Esophagus squamous epithelium (tissue), 5 donors: ENCODE measurements at regions not wholly inside any gene's neighbourhood (a gene's known extent, or its start where the extent isn't known, plus 50 kb on each side); places are given as distances from the start of the nearest gene placed in this dataset.

Source experiments
- DNase-seq: peaks from one replicate; lab custom pipeline; 2025; lab: John Stamatoyannopoulos, UW
- H3K27ac ChIP-seq, 4 donors: fragments of 200-600 bp; sonication (generic); one replicate each; pipeline ENCODE4 v1.5.1; 2016 to 2019; ENCODE audit warnings: mild to moderate bottlenecking in 1 of 4
- H3K27me3 ChIP-seq, 4 donors: fragments of 200-600 bp; sonication (generic); 1 replicate in 3 of 4; 2 replicates in 1 of 4; pipeline versions ENCODE4 v1.5.1 to v1.6.0; 2017 to 2021; ENCODE audit warnings: antibody characterized with exemption in 1 of 4
- H3K36me3 ChIP-seq, 3 donors: fragments of 200-600 bp; sonication (generic); one replicate each; pipeline ENCODE4 v1.5.1; 2016 to 2019
- H3K4me1 ChIP-seq, 3 donors: fragments of 200-600 bp; sonication (generic); one replicate each; pipeline ENCODE4 v1.5.1; 2017 to 2019
- H3K4me3 ChIP-seq, 4 donors: fragments of 200-600 bp; sonication (generic); 1 replicate in 3 of 4; 2 replicates in 1 of 4; pipeline ENCODE4 v1.5.1; 2016 to 2019; ENCODE audit warnings: mild to moderate bottlenecking in 2 of 4, moderate library complexity in 1 of 4
- H3K9me3 ChIP-seq, 3 donors: fragments of 200-600 bp; sonication (generic); one replicate each; pipeline ENCODE4 v1.5.1; 2016 to 2019
- CTCF ChIP-seq, 6 experiments: fragments of 450-650 bp in 4 of 6; fragments of 200-600 bp in 2 of 6; sonication (generic) in 2 of 6; IDR thresholded peaks; one replicate each; pipeline ENCODE4 v1.5.1; 2016 to 2019; ENCODE audit warnings: antibody characterized with exemption in 6 of 6, mild to moderate bottlenecking in 4 of 6, moderate library complexity in 4 of 6
- POLR2A ChIP-seq, 4 donors: fragments of 450-650 bp; IDR thresholded peaks; one replicate each; pipeline ENCODE4 v1.6.1; 2017; ENCODE audit warnings: antibody characterized with exemption in 4 of 4, mild to moderate bottlenecking in 4 of 4, moderate library complexity in 3 of 4
- WGBS, 2 donors: methylation state at CpG; one replicate each; pipeline ENCODE4 v1.1.5; 2018; 5-methylcytosine and 5-hydroxymethylcytosine counted together
- intact Hi-C: fragments of 100-400 bp; cut with DNase I; formaldehyde crosslinking; loops from one replicate; pipeline ENCODE4 v1.15.0; 2022
- donor health status: DM: yes; HTN: yes; CAD: no.

DNA sequence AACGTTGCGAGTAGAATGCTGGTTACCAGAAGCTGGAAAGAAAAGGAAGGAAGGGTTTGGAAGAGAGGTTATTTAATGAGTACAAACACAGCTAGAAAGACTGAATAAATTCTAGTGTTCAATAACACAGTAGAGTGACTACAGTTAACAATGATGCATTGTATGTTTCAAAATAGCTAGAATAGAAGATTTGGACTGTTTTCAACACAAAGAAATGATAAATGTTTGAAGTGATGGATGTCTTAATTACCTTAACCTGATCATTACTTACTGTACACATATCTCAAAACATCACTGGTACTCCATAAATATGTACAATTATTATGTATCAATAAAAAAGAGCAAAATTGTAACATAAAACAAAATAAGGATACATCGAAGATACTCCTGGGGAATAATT is 1221.8 kb upstream of the SEL1L start:
- Histone ChIP-seq H3K4me3 (no peak overlapping the region), H3K36me3 (no peaks in the 10 kb centered on the region), H3K27me3 (no peaks in the 10 kb centered on the region), H3K4me1 (no peaks in the 10 kb centered on the region), H3K9me3 (no peaks in the 10 kb centered on the region), H3K27ac (no peak overlapping the region)
- DNase-seq, result no peak
- TF ChIP-seq CTCF (IDR thresholded peaks at IDR 0.05), result no peak
- TF ChIP-seq POLR2A (IDR thresholded peaks at IDR 0.05), result no peak
- intact Hi-C loops, result no loop called here
- WGBS, 2 donors, result 66 to 71% methylated on average over 3 of the region's 3 CpGs

DNA sequence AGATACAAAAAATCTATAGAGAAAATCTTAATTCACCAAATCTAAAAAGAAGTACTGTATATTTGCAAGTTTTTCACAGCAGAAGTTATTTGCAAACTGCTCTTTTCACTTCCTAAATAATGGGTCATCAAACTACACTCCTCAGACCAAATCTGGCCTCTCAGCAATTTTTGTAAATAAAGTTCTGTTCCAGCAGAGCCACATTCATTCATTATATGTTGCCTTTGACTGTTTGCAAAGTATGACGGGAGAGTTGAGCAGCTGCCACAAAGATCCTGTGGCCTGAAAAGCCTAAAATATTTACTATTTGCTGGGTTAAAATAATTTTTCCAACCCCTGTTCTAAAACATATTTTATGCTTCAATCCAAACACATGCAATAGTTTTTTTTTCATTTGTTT is 1222.3 kb upstream of the SEL1L start:
- no peak overlapping the region for H3K4me3 ChIP-seq
- H3K36me3 ChIP-seq, result no peaks in the 10 kb centered on the region
- TF ChIP-seq POLR2A (IDR thresholded peaks at IDR 0.05), result no peak
- no peak for TF ChIP-seq CTCF (IDR thresholded peaks at IDR 0.05)
- H3K27me3 ChIP-seq, result no peaks in the 10 kb centered on the region
- no peak overlapping the region for H3K27ac ChIP-seq
- no peaks in the 10 kb centered on the region for H3K4me1 ChIP-seq
- intact Hi-C loops, result no loop called here
- WGBS, 2 donors, result 21 to 39% methylated on average over 1 of the region's 1 CpG
- no peak for DNase-seq
- H3K9me3 ChIP-seq, result no peaks in the 10 kb centered on the region

GRCh38 chr14:82757776-82758175 is 1224.1 kb upstream of the SEL1L start:
- no peak overlapping the region for H3K27ac ChIP-seq
- intact Hi-C loops, result no loop called here
- H3K4me1 ChIP-seq, result no peaks in the 10 kb centered on the region
- WGBS, 2 donors, result 75 to 88% methylated on average over 2 of the region's 2 CpGs
- no peaks in the 10 kb centered on the region for H3K27me3 ChIP-seq
- no peaks in the 10 kb centered on the region for H3K9me3 ChIP-seq
- DNase-seq, result no peak
- H3K36me3 ChIP-seq, result no peaks in the 10 kb centered on the region
- TF ChIP-seq CTCF (IDR thresholded peaks at IDR 0.05), result no peak
- no peak for TF ChIP-seq POLR2A (IDR thresholded peaks at IDR 0.05)
- H3K4me3 ChIP-seq, result no peak overlapping the region

DNA sequence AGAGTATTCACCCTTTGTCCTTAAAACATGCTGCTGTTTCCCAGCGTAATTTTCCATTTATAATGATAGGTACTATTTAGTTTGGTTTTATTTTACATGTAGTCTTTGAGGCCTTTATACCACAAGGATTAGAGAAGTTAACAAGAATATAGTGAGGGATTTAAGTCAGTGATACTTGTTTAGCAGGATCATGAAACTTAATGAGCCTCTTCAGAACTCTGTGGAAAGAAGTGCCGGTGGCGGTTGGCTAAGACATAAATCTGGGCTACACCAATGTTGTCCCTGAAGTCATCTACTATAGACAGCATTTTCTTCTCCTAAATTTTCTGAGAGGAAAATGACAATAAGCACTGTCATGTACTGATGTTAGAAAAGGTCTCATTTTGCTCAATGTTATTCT is 1226.0 kb upstream of the SEL1L start:
- Histone ChIP-seq H3K27me3 (no peaks in the 10 kb centered on the region), H3K36me3 (no peaks in the 10 kb centered on the region), H3K4me3 (no peak overlapping the region), H3K27ac (no peak overlapping the region), H3K4me1 (peaks cover 0 to 9% (median 0%) of the 10 kb centered on the region in 3 donors), H3K9me3 (no peaks in the 10 kb centered on the region)
- no peak for DNase-seq
- TF ChIP-seq POLR2A (IDR thresholded peaks at IDR 0.05) (no peak), CTCF (IDR thresholded peaks at IDR 0.05) (no peak)
- intact Hi-C loops, result no loop called here
- 63 to 71% methylated on average over 3 of the region's 3 CpGs for WGBS, 2 donors

DNA sequence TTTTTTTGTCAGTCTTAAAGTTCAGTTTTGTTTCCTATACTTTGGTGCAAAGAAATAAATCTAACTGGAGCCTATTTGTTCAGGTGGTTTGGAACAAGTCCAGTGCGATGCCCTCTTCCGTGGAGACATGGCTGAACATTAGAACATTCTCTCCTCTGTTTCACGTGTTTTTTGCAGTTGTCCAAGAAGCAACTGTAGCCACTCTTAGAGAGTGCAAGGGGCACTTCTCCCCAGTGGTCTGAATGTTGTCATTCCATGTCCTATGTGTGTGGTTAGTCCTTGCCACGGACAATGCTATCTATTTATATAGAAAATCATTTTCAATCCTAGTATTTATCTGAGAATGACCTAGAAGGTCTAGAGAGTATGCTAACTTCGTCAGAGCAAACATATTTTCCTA is 1232.5 kb upstream of the SEL1L start:
- H3K9me3 ChIP-seq, result no peaks in the 10 kb centered on the region
- H3K36me3 ChIP-seq, result no peaks in the 10 kb centered on the region
- peaks cover 0 to 9% (median 0%) of the 10 kb centered on the region in 3 donors for H3K4me1 ChIP-seq
- H3K4me3 ChIP-seq, result no peak overlapping the region
- WGBS, 2 donors, result 50 to 61% methylated on average over 5 of the region's 5 CpGs
- no peak overlapping the region for H3K27ac ChIP-seq
- no peak for DNase-seq
- no peak for TF ChIP-seq CTCF (IDR thresholded peaks at IDR 0.05)
- no peak for TF ChIP-seq POLR2A (IDR thresholded peaks at IDR 0.05)
- intact Hi-C loops, result no loop called here
- no peaks in the 10 kb centered on the region for H3K27me3 ChIP-seq
